HUES64 (cell line): ENCODE measurements at regions not wholly inside any gene's neighbourhood (a gene's known extent, or its start where the extent isn't known, plus 50 kb on each side); places are given as distances from the start of the nearest gene placed in this dataset.

ENCODE experiments used
- H3K27ac ChIP-seq: 2 replicates; pipeline ENCODE4 v1.7.0; 2013; ENCODE audit warnings: low read depth, low read length, inconsistent platforms
- H3K27me3 ChIP-seq: 2 replicates; pipeline ENCODE4 v1.6.1; 2013; ENCODE audit warnings: mild to moderate bottlenecking, low read length; ENCODE audit not compliant: insufficient read depth
- H3K36me3 ChIP-seq: 2 replicates; pipeline ENCODE4 v1.6.1; 2013; ENCODE audit warnings: mild to moderate bottlenecking, low read length; ENCODE audit not compliant: insufficient read depth
- H3K4me1 ChIP-seq: 2 replicates; pipeline ENCODE4 v1.6.1; 2013; ENCODE audit warnings: mild to moderate bottlenecking, low read length, moderate library complexity; ENCODE audit not compliant: insufficient read depth
- H3K4me3 ChIP-seq: 2 replicates; pipeline ENCODE4 v1.5.1; 2013; ENCODE audit warnings: mild to moderate bottlenecking, low read length, moderate library complexity
- H3K9ac ChIP-seq: 2 replicates; pipeline ENCODE4 v1.6.1; 2013; ENCODE audit warnings: mild to moderate bottlenecking, low read depth, low read length
- H3K9me3 ChIP-seq: 2 replicates; pipeline ENCODE4 v1.6.1; 2013; ENCODE audit warnings: low read depth, low read length; ENCODE audit not compliant: insufficient read depth
- WGBS: fragments of 150-250, 120-280 bp; methylation state at CpG from one replicate; pipeline ENCODE4 v1.1.7; 2013; ENCODE audit warnings: missing lambda C conversion rate; 5-methylcytosine and 5-hydroxymethylcytosine counted together

DNA sequence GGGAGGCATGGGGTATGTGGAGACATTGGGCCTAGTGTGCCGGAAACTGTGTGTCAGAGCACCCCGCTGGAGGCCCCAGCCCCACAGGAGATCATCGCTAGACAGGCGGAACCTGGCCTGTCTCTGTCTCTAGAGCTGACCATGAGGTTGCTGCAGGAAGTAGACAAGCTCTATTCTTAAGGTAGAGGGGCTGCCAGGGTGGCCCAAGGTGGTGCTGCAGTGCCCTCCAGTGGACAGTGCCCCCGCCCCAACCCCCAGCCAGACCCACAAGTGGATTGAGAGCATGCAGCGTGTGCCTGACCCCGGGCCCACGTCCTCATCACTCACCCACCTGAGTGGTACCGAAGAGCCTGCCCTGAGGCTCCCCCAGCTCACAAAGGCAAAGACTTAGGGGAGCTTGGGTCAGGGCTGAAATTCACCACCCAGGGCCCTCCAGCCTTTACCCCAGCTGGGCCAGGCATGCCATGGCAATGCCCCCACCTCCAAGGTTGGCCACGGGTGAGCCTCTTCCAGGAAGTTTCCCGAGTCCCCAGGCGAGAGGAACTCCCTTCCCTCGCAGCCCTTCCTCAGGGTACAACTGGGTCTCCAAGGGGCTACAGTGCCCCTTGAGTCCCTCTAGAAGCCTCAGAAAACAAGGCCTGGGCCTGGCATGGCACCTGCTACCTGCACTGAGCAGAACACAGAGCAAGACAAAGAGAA, 155.0 kb downstream of the TTC32 start:
- H3K36me3 ChIP-seq: no peaks in the 10 kb centered on the region
- H3K27ac ChIP-seq: no peak overlapping the region
- no peak overlapping the region for H3K4me3 ChIP-seq
- H3K9me3 ChIP-seq: no peaks in the 10 kb centered on the region
- H3K4me1 ChIP-seq: no peaks in the 10 kb centered on the region
- H3K27me3 ChIP-seq: no peaks in the 10 kb centered on the region
- WGBS: 81% methylated on average over 13 of the region's 13 CpGs
- H3K9ac ChIP-seq: no peak overlapping the region

- no peak overlapping the region for H3K4me3 ChIP-seq
- no peaks in the 10 kb centered on the region for H3K36me3 ChIP-seq
- WGBS: 89% methylated on average over 8 of the region's 8 CpGs
- no peaks in the 10 kb centered on the region for H3K9me3 ChIP-seq
- H3K27ac ChIP-seq: no peak overlapping the region
- no peaks in the 10 kb centered on the region for H3K27me3 ChIP-seq
- no peak overlapping the region for H3K9ac ChIP-seq
- H3K4me1 ChIP-seq: no peaks in the 10 kb centered on the region
Measured at GRCh38 chr2:19746137-19746600, 155.6 kb downstream of the TTC32 start.

- no peak overlapping the region for H3K9ac ChIP-seq
- H3K36me3 ChIP-seq: no peaks in the 10 kb centered on the region
- no peaks in the 10 kb centered on the region for H3K27me3 ChIP-seq
- H3K4me1 ChIP-seq: no peaks in the 10 kb centered on the region
- H3K4me3 ChIP-seq: no peak overlapping the region
- H3K9me3 ChIP-seq: no peaks in the 10 kb centered on the region
- no peak overlapping the region for H3K27ac ChIP-seq
- 93% methylated on average over 17 of the region's 17 CpGs for WGBS
Measured at GRCh38 chr2:19745318-19746136, 156.3 kb downstream of the TTC32 start.

DNA sequence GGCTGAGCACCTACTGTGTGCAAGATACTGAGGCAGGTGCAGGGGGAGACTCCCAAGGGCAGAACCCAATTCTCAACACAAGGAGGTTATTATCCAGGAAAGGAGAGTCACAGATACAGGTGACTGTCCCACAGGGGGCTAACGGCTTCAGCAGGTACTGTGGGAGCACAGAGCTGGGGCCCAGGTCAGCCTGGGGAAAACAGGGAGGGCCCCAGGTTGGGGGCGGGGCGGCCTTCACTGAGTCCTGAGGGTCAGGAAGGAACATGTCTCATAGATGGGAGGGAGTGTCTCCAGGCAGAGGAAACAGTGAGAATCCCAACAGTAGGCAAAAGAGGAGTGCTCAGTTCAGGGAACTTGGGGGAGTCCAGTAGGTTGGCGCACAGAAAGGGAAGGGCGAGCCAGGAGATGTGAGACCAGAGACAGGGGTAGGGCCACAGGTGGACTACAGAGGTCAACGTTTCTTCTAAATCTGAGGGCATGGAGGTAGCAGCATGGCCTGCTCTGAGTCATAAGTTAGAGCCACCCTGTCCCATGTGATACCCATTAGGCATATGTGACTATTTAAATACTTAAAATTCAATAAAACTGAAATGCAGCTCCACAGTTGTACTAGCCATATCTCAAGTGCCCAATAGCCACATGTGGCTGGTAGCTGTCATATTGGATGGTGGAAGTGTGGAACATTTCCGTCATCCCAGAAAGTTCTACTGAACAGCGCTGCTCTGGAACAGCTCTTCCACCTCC, 157.2 kb downstream of the TTC32 start:
- no peak overlapping the region for H3K9ac ChIP-seq
- H3K9me3 ChIP-seq: no peaks in the 10 kb centered on the region
- no peaks in the 10 kb centered on the region for H3K4me1 ChIP-seq
- no peaks in the 10 kb centered on the region for H3K36me3 ChIP-seq
- H3K27me3 ChIP-seq: no peaks in the 10 kb centered on the region
- H3K4me3 ChIP-seq: no peak overlapping the region
- 95% methylated on average over 8 of the region's 8 CpGs for WGBS
- H3K27ac ChIP-seq: no peak overlapping the region

GRCh38 chr2:19743641-19744040, 158.1 kb downstream of the TTC32 start:
- Histone ChIP-seq H3K36me3 (no peaks in the 10 kb centered on the region), H3K9me3 (no peaks in the 10 kb centered on the region), H3K4me3 (no peak overlapping the region), H3K27me3 (no peaks in the 10 kb centered on the region), H3K4me1 (peaks cover 2% of the 10 kb centered on the region), H3K9ac (no peak overlapping the region), H3K27ac (no peak overlapping the region)
- 95% methylated on average over 5 of the region's 5 CpGs for WGBS

GRCh38 chr2:19742872-19743271, 158.9 kb downstream of the TTC32 start:
- Histone ChIP-seq H3K27me3 (no peaks in the 10 kb centered on the region), H3K4me1 (peaks cover 9% of the 10 kb centered on the region), H3K27ac (no peak overlapping the region), H3K4me3 (no peak overlapping the region), H3K9ac (no peak overlapping the region), H3K9me3 (no peaks in the 10 kb centered on the region), H3K36me3 (no peaks in the 10 kb centered on the region)
- WGBS: 96% methylated on average over 2 of the region's 2 CpGs

GRCh38 chr2:19739256-19739655, 162.5 kb downstream of the TTC32 start:
- WGBS: 94% methylated on average over 2 of the region's 2 CpGs
- H3K27ac ChIP-seq: no peak overlapping the region
- no peak overlapping the region for H3K9ac ChIP-seq

GRCh38 chr2:19738707-19739106, 163.1 kb downstream of the TTC32 start:
- H3K27me3 ChIP-seq: no peaks in the 10 kb centered on the region
- H3K4me3 ChIP-seq: no peak overlapping the region
- H3K4me1 ChIP-seq: peaks cover 9% of the 10 kb centered on the region
- H3K36me3 ChIP-seq: no peaks in the 10 kb centered on the region
- H3K9me3 ChIP-seq: no peaks in the 10 kb centered on the region
- H3K27ac ChIP-seq: no peak overlapping the region
- H3K9ac ChIP-seq: no peak overlapping the region
- 73% methylated on average over 11 of the region's 11 CpGs for WGBS

More at GRCh38 chr2:19739256-19739655, 162.5 kb downstream of the TTC32 start:
- peaks cover 9% of the 10 kb centered on the region for H3K4me1 ChIP-seq
- no peaks in the 10 kb centered on the region for H3K9me3 ChIP-seq
- H3K27me3 ChIP-seq: no peaks in the 10 kb centered on the region
- no peaks in the 10 kb centered on the region for H3K36me3 ChIP-seq
- no peak overlapping the region for H3K4me3 ChIP-seq

GRCh38 chr2:19736191-19736831, 165.5 kb downstream of the TTC32 start:
- Histone ChIP-seq H3K27ac (no peak overlapping the region), H3K9me3 (no peaks in the 10 kb centered on the region), H3K36me3 (no peaks in the 10 kb centered on the region), H3K4me3 (no peak overlapping the region), H3K27me3 (no peaks in the 10 kb centered on the region), H3K4me1 (peaks cover 9% of the 10 kb centered on the region), H3K9ac (no peak overlapping the region)
- 94% methylated on average over 10 of the region's 10 CpGs for WGBS

GRCh38 chr2:19733951-19734425, 167.8 kb downstream of the TTC32 start:
- Histone ChIP-seq H3K27me3 (no peaks in the 10 kb centered on the region), H3K9ac (no peak overlapping the region), H3K36me3 (no peaks in the 10 kb centered on the region), H3K4me3 (no peak overlapping the region), H3K4me1 (peaks cover 9% of the 10 kb centered on the region), H3K9me3 (no peaks in the 10 kb centered on the region), H3K27ac (no peak overlapping the region)
- whole genome bisulfite sequencing: 87% methylated on average over 3 of the region's 3 CpGs
